Posterior cingulate gyrus (tissue), 11 donors: ENCODE measurements at regions not wholly inside any gene's neighbourhood (a gene's known extent, or its start where the extent isn't known, plus 50 kb on each side); places are given as distances from the start of the nearest gene placed in this dataset.

Experiments used
- DNase-seq, 10 donors: peaks; one replicate each; pipeline versions ENCODE4 v3.0.0 to v3.0.0-alpha.2; 2020 to 2021; ENCODE audit warnings: mixed read lengths in 3 of 10
- intact Hi-C: fragments of 100-400 bp; cut with DNase I; formaldehyde crosslinking; loops from one replicate; pipeline ENCODE4 v1.15.1; 2023

- DNase-seq, result peak in 9 of 10 donors; percentile 24 to 91 (median 48)
- intact Hi-C loops, result loop anchor here (5.0 kb wide), 2 partner anchors 33 to 128 kb away; no protein-coding TSS in a partner anchor
Measured at GRCh38 chr6:71420095-71420692, 131.6 kb downstream of the OGFRL1 start.

GRCh38 chr6:71420693-71421328, 132.2 kb downstream of the OGFRL1 start:
- intact Hi-C loops, result loop anchor here (5.0 kb wide), 2 partner anchors 34 to 129 kb away; no protein-coding TSS in a partner anchor
- peak; percentile 95 to 99 (median 97) for DNase-seq

- intact Hi-C loops, result loop anchor here (5.0 kb wide), 2 partner anchors 34 to 129 kb away; no protein-coding TSS in a partner anchor
- no peak for DNase-seq
Measured at GRCh38 chr6:71421611-71422010, 133.0 kb downstream of the OGFRL1 start.

- intact Hi-C loops, result no loop called here
- no peak for DNase-seq
Measured at GRCh38 chr6:71430018-71430417, 141.4 kb downstream of the OGFRL1 start.

- intact Hi-C loops, result no loop called here
- DNase-seq, result no peak
Measured at GRCh38 chr6:71433441-71433840, 144.8 kb downstream of the OGFRL1 start.

GRCh38 chr6:71444222-71444621, 155.6 kb downstream of the OGFRL1 start:
- intact Hi-C loops, result loop anchor here (2.0 kb wide), 1 partner anchor 59 kb away; no protein-coding TSS in a partner anchor
- no peak for DNase-seq

- no peak for DNase-seq
- intact Hi-C loops, result no loop called here
Measured at GRCh38 chr6:71446057-71446456, 157.4 kb downstream of the OGFRL1 start.

GRCh38 chr6:71446470-71446869, 157.9 kb downstream of the OGFRL1 start:
- intact Hi-C loops, result no loop called here

GRCh38 chr6:71452697-71453370, 164.2 kb downstream of the OGFRL1 start:
- intact Hi-C loops, result no loop called here
- no peak for DNase-seq

More at GRCh38 chr6:71446470-71446869, 157.9 kb downstream of the OGFRL1 start:
- no peak for DNase-seq

- intact Hi-C loops, result no loop called here
Measured at GRCh38 chr6:71453371-71453706, 164.7 kb downstream of the OGFRL1 start.

GRCh38 chr6:71454056-71454455, 165.4 kb downstream of the OGFRL1 start:
- intact Hi-C loops, result no loop called here
- no peak for DNase-seq

More at GRCh38 chr6:71453371-71453706, 164.7 kb downstream of the OGFRL1 start:
- DNase-seq, result no peak

GRCh38 chr6:71457929-71458328, 169.3 kb downstream of the OGFRL1 start:
- intact Hi-C loops, result no loop called here
- no peak for DNase-seq

GRCh38 chr6:71459162-71459561, 170.6 kb downstream of the OGFRL1 start:
- DNase-seq, result no peak
- intact Hi-C loops, result no loop called here

- intact Hi-C loops, result no loop called here
- DNase-seq, result no peak
Measured at GRCh38 chr6:71460933-71461332, 172.3 kb downstream of the OGFRL1 start.

GRCh38 chr6:71463061-71463460, 174.4 kb downstream of the OGFRL1 start:
- intact Hi-C loops, result no loop called here
- no peak for DNase-seq

- no peak for DNase-seq
- intact Hi-C loops, result no loop called here
Measured at GRCh38 chr6:71465096-71465495, 176.5 kb downstream of the OGFRL1 start.

- no peak for DNase-seq
- intact Hi-C loops, result no loop called here
Measured at GRCh38 chr6:71466362-71466761, 177.8 kb downstream of the OGFRL1 start.

- intact Hi-C loops, result no loop called here
- DNase-seq, result no peak
Measured at GRCh38 chr6:71468038-71468437, 179.4 kb downstream of the OGFRL1 start.

GRCh38 chr6:71468841-71469700, 180.5 kb downstream of the OGFRL1 start:
- DNase-seq, result no peak
- intact Hi-C loops, result no loop called here

- no peak for DNase-seq
Measured at GRCh38 chr6:71471718-71472117, 183.1 kb downstream of the OGFRL1 start.

GRCh38 chr6:71473926-71474325, 185.3 kb downstream of the OGFRL1 start:
- DNase-seq, result no peak
- intact Hi-C loops, result no loop called here

More at GRCh38 chr6:71471718-71472117, 183.1 kb downstream of the OGFRL1 start:
- intact Hi-C loops, result no loop called here
